ENCODE measurements at regions not wholly inside any gene's neighbourhood (a gene's known extent, or its start where the extent isn't known, plus 50 kb on each side); places are given as distances from the start of the nearest gene placed in this dataset.
"Not testable (repeated sequence)": the region's sequence is repeated elsewhere in the genome, so short reads cannot be mapped to it uniquely, and the experiment has no call there.

GRCh38 chr7:56466607-56467525, 350.6 kb upstream of the NUPR2 start:
- TF ChIP-seq CTCF, EP300, POLR2A (IDR thresholded peaks at IDR 0.05): not testable (repeated sequence)
